GM12892 (cell line): ENCODE measurements at regions not wholly inside any gene's neighbourhood (a gene's known extent, or its start where the extent isn't known, plus 50 kb on each side); places are given as distances from the start of the nearest gene placed in this dataset.

ENCODE experiments used
- POLR2AphosphoS5 ChIP-seq: IDR thresholded peaks from 2 replicates; pipeline ENCODE4 v1.6.1; 2011; ENCODE audit warnings: low read depth, low read length, control low read depth
- TAF1 ChIP-seq: IDR thresholded peaks from 2 replicates; pipeline ENCODE4 v1.6.1; 2011; ENCODE audit warnings: low read depth, mild to moderate bottlenecking, control low read depth, low read length, borderline replicate concordance

DNA sequence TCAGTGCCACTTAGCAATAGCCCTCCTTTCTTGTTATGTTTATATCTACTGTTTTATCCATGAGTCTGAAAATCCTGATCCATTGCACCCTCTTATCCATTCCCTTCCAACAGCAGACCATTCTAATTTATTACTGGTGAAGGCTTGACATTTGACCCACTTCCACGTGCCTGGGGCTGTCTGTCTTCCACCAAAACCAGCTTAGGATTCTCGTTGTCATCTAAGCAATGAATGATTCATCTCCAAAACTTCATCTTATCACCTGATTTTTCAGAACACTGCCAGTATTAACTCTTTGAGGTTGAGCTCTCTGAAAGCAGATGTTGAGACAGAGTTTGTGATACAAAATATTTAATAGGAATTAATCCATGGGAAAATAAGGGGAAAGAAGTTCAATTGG lies 277.8 kb upstream of the FBXL7 start:
- TF ChIP-seq TAF1 (no peak), POLR2AphosphoS5 (no peak)
